H1 (cell line): ENCODE measurements at regions not wholly inside any gene's neighbourhood (a gene's known extent, or its start where the extent isn't known, plus 50 kb on each side); places are given as distances from the start of the nearest gene placed in this dataset.

ENCODE experiments used
- BCL11A ChIP-seq, 2 experiments: IDR thresholded peaks; one replicate each; pipeline ENCODE4 v1.6.1; 2011; ENCODE audit warnings: low read depth in 2 of 2, low read length in 2 of 2, mild to moderate bottlenecking in 2 of 2
- CTBP2 ChIP-seq: IDR thresholded peaks from 2 replicates; pipeline ENCODE4 v1.7.0; 2011; ENCODE audit warnings: borderline replicate concordance, mild to moderate bottlenecking, moderate library complexity, mixed read lengths, low read length; ENCODE audit not compliant: insufficient read depth, insufficient read length
- KDM1A ChIP-seq: fragments of 200-600, 300-600 bp; sonication (generic); IDR thresholded peaks from 2 replicates; pipeline ENCODE4 v1.7.1; 2016; ENCODE audit warnings: mild to moderate bottlenecking, low read length, borderline replicate concordance
- TF ChIP-seq, protein P1 (sequence below): fragments of 300-600 bp; sonication (generic); IDR thresholded peaks from 2 replicates; pipeline ENCODE4 v1.7.1; 2012; ENCODE audit warnings: low read length, moderate library complexity, mild to moderate bottlenecking, inconsistent platforms; ENCODE audit not compliant: insufficient replicate concordance
- TF ChIP-seq, protein P2 (sequence below): IDR thresholded peaks from 2 replicates; pipeline ENCODE4 v1.6.1; 2012; ENCODE audit warnings: low read length, inconsistent platforms
- TF ChIP-seq, protein P3 (sequence below), 3 experiments: IDR thresholded peaks; 1 replicate in 2 of 3; 2 replicates in 1 of 3; pipeline versions ENCODE4 v1.5.1 to v1.6.1; 2011; ENCODE audit warnings: low read length in 3 of 3, mild to moderate bottlenecking in 3 of 3, inconsistent platforms in 2 of 3, low read depth in 1 of 3, moderate library complexity in 1 of 3; ENCODE audit not compliant: insufficient read depth in 1 of 3; ENCODE audit errors: control extremely low read depth in 1 of 3

DNA sequence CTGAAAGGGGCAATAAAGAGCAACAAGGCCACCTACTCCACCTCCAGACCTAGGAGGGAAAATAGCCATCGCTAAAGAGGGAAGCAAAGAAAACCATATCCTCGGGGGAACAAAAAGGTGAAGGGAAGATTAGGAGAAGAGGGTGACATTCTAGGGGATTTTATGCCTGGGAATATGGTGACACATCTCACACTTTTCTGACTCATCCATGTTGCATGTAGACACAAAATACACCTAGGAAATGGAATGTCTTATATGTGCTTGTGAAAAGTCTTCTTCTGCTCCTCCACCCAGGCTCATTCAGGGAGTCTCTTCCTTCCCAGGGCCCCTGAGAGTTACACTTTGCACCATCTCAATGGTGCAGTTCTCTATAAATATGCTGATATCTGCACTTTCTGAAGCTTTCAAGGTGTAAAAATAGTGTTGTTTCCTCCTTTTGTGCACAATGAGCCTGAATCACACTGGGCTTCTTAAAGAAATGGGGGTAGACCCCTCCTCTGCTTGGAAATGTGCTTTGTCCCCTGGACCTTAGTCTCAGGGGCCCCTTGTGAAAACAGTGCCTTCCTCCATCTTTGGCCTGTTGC is 195.9 kb downstream of the CYYR1 start (continued):
- TF ChIP-seq, protein P1, sequence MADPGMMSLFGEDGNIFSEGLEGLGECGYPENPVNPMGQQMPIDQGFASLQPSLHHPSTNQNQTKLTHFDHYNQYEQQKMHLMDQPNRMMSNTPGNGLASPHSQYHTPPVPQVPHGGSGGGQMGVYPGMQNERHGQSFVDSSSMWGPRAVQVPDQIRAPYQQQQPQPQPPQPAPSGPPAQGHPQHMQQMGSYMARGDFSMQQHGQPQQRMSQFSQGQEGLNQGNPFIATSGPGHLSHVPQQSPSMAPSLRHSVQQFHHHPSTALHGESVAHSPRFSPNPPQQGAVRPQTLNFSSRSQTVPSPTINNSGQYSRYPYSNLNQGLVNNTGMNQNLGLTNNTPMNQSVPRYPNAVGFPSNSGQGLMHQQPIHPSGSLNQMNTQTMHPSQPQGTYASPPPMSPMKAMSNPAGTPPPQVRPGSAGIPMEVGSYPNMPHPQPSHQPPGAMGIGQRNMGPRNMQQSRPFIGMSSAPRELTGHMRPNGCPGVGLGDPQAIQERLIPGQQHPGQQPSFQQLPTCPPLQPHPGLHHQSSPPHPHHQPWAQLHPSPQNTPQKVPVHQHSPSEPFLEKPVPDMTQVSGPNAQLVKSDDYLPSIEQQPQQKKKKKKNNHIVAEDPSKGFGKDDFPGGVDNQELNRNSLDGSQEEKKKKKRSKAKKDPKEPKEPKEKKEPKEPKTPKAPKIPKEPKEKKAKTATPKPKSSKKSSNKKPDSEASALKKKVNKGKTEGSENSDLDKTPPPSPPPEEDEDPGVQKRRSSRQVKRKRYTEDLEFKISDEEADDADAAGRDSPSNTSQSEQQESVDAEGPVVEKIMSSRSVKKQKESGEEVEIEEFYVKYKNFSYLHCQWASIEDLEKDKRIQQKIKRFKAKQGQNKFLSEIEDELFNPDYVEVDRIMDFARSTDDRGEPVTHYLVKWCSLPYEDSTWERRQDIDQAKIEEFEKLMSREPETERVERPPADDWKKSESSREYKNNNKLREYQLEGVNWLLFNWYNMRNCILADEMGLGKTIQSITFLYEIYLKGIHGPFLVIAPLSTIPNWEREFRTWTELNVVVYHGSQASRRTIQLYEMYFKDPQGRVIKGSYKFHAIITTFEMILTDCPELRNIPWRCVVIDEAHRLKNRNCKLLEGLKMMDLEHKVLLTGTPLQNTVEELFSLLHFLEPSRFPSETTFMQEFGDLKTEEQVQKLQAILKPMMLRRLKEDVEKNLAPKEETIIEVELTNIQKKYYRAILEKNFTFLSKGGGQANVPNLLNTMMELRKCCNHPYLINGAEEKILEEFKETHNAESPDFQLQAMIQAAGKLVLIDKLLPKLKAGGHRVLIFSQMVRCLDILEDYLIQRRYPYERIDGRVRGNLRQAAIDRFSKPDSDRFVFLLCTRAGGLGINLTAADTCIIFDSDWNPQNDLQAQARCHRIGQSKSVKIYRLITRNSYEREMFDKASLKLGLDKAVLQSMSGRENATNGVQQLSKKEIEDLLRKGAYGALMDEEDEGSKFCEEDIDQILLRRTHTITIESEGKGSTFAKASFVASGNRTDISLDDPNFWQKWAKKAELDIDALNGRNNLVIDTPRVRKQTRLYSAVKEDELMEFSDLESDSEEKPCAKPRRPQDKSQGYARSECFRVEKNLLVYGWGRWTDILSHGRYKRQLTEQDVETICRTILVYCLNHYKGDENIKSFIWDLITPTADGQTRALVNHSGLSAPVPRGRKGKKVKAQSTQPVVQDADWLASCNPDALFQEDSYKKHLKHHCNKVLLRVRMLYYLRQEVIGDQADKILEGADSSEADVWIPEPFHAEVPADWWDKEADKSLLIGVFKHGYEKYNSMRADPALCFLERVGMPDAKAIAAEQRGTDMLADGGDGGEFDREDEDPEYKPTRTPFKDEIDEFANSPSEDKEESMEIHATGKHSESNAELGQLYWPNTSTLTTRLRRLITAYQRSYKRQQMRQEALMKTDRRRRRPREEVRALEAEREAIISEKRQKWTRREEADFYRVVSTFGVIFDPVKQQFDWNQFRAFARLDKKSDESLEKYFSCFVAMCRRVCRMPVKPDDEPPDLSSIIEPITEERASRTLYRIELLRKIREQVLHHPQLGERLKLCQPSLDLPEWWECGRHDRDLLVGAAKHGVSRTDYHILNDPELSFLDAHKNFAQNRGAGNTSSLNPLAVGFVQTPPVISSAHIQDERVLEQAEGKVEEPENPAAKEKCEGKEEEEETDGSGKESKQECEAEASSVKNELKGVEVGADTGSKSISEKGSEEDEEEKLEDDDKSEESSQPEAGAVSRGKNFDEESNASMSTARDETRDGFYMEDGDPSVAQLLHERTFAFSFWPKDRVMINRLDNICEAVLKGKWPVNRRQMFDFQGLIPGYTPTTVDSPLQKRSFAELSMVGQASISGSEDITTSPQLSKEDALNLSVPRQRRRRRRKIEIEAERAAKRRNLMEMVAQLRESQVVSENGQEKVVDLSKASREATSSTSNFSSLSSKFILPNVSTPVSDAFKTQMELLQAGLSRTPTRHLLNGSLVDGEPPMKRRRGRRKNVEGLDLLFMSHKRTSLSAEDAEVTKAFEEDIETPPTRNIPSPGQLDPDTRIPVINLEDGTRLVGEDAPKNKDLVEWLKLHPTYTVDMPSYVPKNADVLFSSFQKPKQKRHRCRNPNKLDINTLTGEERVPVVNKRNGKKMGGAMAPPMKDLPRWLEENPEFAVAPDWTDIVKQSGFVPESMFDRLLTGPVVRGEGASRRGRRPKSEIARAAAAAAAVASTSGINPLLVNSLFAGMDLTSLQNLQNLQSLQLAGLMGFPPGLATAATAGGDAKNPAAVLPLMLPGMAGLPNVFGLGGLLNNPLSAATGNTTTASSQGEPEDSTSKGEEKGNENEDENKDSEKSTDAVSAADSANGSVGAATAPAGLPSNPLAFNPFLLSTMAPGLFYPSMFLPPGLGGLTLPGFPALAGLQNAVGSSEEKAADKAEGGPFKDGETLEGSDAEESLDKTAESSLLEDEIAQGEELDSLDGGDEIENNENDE = no peak
- TF ChIP-seq CTBP2 = no peak
- TF ChIP-seq KDM1A = no peak
- TF ChIP-seq, protein P2, sequence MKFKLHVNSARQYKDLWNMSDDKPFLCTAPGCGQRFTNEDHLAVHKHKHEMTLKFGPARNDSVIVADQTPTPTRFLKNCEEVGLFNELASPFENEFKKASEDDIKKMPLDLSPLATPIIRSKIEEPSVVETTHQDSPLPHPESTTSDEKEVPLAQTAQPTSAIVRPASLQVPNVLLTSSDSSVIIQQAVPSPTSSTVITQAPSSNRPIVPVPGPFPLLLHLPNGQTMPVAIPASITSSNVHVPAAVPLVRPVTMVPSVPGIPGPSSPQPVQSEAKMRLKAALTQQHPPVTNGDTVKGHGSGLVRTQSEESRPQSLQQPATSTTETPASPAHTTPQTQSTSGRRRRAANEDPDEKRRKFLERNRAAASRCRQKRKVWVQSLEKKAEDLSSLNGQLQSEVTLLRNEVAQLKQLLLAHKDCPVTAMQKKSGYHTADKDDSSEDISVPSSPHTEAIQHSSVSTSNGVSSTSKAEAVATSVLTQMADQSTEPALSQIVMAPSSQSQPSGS = no peak
- TF ChIP-seq, protein P3, sequence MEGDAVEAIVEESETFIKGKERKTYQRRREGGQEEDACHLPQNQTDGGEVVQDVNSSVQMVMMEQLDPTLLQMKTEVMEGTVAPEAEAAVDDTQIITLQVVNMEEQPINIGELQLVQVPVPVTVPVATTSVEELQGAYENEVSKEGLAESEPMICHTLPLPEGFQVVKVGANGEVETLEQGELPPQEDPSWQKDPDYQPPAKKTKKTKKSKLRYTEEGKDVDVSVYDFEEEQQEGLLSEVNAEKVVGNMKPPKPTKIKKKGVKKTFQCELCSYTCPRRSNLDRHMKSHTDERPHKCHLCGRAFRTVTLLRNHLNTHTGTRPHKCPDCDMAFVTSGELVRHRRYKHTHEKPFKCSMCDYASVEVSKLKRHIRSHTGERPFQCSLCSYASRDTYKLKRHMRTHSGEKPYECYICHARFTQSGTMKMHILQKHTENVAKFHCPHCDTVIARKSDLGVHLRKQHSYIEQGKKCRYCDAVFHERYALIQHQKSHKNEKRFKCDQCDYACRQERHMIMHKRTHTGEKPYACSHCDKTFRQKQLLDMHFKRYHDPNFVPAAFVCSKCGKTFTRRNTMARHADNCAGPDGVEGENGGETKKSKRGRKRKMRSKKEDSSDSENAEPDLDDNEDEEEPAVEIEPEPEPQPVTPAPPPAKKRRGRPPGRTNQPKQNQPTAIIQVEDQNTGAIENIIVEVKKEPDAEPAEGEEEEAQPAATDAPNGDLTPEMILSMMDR (IDR thresholded peaks at IDR 0.05; ENCODE audit: control extremely low read depth in 1 of 3, insufficient read depth in 1 of 3, low read depth in 1 of 3, low read length in 3 of 3) = no peak
- no peak for TF ChIP-seq BCL11A (IDR thresholded peaks at IDR 0.05; ENCODE audit: low read depth in 2 of 2, low read length in 2 of 2)
